GM19324 (cell line): ENCODE measurements at regions not wholly inside any gene's neighbourhood (a gene's known extent, or its start where the extent isn't known, plus 50 kb on each side); places are given as distances from the start of the nearest gene placed in this dataset.
"Not testable (repeated sequence)": the region's sequence is repeated elsewhere in the genome, so short reads cannot be mapped to it uniquely, and the experiment has no call there.

Experiments
- ATAC-seq: cut with Tn5 transposase; IDR thresholded peaks from one replicate; pipeline ENCODE4 v1.9.1; 2021; ENCODE audit warnings: mild to moderate bottlenecking, moderate library complexity; ENCODE audit not compliant: unreplicated experiment, low FRiP score

DNA sequence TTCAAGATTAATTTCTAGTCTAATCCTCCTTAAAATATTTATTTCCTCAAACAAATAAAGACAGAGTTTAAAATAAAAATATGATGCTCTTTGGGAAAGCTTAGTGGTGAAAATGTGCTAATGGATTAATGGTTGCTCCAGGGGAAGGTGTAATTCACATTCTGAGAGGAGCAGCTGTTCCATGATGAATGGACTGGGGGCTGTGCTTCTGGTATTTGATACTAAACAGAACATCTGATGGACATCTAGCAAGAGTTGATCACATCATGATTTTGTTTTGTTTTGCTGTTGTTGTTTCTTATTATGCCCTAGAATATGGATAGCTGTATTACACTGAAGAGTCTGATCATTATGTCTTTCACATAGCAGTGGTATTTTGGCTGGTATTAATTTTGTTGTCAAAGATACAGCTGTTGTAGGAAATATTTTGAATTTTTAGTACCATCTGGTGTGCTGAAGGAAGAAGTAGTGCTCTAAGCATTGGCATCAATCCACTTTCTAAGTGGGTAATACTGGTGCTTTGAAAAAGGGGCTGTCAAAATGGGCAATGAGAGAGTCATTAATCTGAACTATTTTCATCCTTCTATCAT lies 296.4 kb downstream of the ADAMTS20 start:
- no peak for ATAC-seq

DNA sequence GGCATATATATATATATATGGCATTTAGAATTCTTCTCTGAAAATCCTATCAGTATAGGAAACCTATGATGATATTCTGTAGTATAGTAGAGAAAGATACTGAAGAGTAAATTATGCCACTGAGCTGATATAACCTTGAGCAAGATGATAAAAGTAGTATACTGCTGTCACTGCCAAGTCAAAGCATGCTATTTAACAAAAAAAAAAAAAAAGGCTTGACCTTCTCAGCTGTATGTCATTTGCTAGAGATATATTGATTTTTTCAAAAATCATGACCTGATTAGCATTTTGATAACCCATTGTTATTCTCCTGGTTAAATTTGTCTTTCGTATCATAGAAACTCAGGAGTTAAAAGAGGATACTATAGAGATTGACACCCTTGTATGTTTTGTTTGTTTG lies 299.4 kb downstream of the ADAMTS20 start:
- ATAC-seq, result no peak

DNA sequence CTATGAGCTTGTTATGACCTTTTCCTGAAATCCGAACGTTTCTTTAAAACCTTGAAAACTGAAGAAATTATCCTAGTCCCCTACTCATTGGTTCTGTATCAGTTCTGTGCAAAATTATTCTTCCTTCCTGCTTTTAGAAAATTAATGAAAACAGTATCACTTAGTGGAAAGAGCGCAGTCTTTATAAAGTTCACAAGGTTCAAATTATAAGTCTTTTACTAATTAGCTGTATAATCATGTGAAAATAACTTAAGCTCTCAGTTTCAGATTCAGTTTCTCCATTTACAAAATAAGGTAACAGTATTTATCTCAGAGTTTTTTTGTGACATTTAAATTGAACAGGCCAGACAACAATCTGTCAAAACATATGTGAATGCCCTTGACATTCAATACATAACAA lies 306.1 kb downstream of the ADAMTS20 start:
- no peak for ATAC-seq

DNA sequence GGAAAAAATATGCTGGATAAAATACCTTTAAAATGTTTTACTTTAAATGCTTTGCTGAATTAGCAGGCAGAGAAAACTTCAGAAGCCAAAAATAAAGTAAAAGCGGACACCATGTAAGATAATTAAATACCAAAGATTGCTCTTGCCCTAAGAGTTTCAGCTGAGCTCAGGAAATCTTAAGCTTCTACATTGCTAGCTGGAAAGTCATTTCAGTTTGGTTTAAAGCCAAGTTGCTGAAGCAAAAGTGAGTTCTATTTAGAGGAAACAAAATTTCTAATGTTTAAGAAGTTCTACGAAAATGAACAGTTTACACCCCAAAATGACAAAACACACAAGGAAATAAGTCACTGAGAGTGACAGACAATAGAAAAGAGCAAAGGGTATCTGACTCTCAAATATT lies 310.0 kb downstream of the ADAMTS20 start:
- no peak for ATAC-seq

DNA sequence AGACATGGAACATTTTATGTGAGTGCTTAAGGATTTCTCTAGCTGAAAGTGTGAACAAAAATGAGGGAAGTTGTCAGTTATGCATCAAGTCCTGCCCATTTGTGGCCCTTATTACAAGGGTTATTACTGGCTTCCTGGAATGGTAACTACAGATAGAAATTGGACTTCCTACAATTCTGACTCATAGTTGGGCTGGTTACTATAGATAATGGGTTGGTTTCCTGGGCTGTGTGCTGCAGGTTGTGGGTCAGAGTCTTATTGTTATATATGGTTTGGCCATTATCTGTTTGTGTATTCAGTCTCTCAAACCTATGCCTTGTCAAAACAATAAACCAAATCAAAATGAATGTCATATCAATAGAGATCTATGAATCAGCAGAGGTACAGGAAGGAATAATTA lies 313.7 kb downstream of the ADAMTS20 start:
- no peak for ATAC-seq

DNA sequence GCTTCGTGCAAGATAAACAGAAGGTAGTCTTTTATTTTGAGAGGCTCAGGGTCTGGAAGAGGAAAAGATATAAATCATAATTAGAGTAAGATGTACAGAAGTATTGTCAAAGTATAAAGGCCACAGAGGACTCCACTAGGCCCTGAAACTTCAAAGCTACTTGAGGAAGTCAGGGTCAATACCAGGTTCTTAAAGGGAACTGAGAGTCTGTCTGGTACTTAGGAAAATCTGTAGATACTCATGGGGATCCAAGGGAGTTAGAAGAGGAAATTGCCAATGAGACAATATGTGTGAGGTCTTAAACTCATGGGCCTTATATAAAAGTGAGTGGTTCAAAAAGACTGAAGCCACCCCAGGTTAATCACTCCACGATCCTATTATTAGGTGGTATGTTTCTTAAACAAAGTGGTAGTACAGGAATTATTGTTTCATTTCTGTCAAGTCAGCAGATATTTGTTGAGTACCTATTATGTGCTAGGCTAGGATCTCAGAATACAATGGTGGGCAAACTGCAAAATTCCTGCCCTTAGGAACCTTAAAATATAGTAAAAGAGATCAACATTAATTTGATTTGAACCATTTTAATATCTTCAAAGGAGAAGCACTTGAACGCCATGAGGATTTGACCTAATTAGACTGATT lies 314.6 kb downstream of the ADAMTS20 start:
- no peak for ATAC-seq

DNA sequence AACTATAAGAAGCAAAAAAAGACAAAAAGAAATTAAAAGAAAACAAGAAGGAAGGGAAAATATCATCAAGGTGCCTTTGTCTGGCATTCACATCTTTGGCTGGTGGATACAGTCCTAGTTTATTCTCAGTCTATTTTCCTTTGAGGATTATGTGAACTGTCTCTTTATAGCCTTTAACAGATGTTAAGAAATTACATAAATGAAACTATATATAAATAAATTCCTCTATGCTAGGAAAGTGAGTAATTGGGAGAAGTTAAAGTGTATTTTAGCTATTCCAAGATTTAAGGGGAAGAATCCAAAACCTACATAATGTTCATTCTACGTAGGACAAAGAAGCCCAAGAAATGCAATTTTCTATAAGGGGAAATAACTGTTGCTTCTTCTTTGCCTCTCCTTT lies 316.3 kb downstream of the ADAMTS20 start:
- ATAC-seq, result no peak

DNA sequence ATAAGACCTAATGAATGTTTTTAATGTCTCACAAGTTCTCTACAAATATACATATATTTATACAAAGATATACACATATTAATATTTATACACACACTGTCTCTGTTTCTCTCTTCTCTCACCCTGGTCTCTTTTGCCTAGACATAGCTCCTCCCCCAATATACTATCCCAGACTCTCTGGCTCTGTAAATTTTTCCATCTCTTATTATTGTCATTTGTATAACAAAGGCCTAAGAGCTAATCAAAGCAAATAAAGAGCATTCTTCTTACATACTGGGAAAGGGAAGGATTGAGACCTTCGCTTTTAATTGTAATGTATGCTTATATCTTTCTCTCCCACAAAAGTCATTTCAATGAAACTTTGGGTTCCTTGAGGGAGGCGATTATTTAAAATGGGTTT lies 318.1 kb downstream of the ADAMTS20 start:
- ATAC-seq, result no peak

DNA sequence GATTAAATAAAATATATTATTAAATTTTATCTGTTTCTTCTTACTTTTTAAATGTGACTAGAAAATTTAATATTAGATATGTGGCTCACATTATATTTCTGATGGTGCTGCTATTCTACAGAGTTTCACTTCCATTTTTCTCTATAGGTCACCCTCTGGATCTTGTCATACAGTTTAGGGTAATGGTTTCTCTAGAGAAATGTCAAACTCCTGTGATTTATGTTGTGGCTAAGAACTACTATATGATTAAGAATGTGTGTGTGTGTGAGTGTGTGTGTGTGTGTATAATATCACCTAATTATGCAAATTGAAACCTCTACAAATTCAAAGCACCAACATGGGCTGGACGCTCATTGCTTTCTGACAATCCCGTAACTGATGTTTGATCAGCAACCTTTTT lies 325.9 kb downstream of the ADAMTS20 start:
- no peak for ATAC-seq

DNA sequence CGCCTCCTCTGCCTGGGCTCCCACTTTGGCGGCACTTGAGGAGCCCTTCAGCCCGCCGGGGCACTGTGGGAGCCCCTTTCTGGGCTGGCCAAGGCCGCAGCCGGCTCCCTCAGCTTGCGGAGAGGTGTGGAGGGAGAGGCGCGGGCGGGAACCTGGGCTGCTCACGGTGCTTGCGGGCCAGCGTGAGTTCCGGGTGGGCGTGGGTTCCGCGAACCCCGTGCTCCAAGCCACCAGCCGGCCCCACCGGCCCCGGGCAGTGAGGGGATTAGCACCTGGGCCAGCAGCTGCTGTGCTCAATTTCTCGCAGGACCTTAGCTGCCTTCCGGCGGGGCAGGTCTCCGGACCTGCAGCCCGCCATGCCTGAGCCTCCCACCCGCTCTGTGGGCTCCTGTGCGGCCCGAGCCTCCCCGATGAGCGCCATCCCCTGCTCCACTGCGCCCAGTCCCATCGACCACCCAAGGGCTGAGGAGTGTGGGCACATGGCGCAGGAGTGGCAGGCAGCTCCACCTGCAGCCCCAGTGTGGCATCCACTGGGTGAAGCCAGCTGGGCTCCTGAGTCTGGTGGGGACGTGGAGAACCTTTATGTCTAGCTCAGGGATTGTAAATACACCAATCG lies 327.7 kb downstream of the ADAMTS20 start:
- not testable (repeated sequence) for ATAC-seq

DNA sequence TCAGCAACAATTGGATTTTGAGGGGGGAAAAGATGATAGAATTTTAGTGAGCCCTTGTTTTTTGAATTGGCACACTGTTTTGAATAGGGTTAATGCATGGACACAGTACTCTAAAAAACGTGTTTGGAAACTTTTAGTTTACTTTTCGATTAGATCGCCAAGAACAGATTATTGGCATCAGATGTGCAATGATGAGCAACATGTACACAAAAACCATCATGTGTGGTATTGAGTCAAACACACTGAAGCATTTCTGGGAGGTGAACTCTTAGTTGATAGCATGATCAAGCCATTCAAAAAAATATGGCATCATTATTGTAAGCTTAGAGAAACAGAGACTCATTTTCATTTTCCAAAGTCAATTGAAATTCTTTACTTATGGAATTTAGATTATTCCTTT lies 329.2 kb downstream of the ADAMTS20 start:
- no peak for ATAC-seq

DNA sequence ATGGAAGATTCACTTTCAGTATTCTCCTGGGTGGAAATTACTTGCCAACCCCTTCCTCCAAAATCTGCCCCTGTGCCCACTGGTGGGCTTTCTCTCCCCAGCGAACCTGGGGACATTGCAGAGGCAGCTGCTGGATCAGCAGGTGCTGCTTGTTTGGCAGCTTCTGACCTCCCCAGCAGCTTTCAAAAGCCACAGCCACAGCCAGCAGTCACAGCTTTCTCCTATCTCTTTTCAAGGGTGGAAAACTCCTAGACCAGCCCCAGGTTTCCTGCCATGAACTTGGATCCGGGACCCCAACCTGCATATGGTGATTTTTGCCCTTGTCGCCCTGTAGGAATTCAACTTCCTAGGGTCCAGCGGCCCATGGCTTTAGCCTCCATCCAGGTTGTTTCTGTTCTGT lies 330.8 kb downstream of the ADAMTS20 start:
- no peak for ATAC-seq

DNA sequence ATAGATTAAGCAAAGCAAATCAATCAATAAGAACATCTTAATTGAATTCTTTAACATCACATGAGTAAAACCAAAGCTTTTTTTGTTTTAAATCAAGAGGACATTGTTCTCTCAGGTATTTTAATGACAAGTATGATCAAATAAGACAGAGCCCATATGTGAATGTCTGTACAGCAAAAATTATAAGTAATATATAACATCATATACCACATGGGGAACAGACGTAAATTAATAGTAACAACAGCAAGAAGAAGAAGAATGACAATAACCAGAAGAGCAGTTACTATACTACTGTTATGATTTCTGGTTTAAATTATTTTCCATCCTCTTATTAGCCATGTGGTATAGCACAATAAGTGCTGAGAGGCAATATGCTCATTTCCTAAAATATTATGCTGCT lies 335.5 kb downstream of the ADAMTS20 start:
- no peak for ATAC-seq

DNA sequence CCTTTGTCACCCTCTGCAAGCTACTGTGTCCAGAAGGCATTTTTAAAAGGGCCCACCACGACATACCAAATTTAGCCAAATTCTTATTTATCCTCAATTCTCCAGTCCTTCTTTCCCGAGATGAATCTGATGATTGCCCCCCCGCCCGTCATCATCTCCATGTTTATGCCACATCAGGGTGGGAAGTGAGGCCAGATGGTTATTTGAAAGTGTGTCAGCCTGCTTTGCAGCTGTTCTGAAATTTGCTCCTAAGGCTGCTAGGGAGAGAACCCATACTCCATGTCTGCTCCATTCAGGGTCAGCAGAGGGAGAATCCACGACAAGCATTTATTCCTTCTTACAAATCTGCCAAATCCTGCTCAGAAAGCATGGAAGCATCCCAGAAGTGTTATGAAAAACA lies 337.8 kb downstream of the ADAMTS20 start:
- ATAC-seq, result no peak

DNA sequence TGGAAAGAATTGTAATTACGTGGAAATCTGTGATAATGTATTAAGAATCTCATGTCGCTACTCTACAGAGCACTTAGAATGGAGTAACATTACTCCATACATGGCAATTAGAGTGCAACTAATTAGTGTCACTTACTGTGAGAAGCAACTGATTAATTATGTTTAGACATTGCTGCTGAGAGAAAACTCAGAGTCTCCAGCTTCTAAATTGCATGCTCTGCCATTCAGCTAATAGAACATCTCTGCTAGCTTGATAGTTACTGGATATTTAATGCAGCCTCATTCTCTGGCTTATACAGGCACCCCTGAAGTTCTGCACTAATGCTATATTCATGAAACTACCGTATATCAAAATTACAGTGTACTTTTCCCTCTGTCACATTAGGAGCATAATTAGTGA lies 338.4 kb downstream of the ADAMTS20 start:
- ATAC-seq, result no peak

DNA sequence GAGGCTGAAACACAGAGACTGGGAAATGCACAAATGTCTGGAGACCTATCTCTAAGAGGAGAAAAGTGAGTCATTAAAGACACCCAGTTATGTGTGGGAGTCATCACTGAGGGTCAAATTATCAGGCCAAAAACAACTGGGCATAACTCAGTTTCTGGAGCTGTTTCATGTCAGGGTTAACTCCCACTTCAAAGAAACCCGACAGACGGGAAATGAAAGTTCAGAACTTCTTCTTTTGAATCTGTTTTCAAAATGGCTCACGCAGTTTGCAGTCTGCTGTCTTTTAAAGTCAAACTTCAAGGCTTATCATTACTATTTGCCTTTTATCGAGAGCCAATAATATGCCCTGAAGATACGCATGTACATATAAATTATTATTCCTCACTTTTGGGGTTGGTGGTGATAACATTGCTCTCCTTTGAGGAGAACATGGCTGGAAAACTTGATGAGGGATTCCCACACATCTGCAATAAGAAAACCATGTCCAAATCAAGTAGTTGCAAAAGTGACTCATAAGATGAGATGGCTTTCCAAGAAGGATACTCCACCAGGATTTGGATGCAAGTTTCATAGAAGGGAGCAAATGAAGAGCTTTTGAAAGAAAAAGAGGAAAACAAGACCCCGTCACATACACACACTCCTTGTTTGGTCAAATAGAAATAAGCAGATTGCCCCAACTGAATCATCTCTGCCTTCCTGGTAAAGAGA lies 341.4 kb downstream of the ADAMTS20 start:
- ATAC-seq, result peak; percentile 70

DNA sequence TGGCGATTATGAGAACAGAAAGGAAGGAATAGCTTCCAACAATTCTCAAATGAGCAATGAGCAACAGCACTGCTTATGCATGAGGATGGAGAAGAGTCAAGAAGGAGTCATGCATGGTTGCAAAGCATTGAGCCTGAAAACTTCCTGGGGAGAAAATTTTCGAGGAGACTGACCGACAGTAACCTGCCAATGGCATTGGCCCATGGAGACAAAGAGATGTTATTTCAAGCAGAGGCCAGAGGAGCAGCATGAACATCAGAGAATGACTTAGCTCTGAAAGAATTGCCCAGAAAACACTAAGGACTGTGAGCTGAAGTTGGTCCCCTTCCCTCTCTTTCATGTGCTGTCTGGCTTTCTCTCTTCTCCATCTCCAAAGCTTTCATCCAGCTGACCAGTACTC lies 343.4 kb downstream of the ADAMTS20 start:
- no peak for ATAC-seq

DNA sequence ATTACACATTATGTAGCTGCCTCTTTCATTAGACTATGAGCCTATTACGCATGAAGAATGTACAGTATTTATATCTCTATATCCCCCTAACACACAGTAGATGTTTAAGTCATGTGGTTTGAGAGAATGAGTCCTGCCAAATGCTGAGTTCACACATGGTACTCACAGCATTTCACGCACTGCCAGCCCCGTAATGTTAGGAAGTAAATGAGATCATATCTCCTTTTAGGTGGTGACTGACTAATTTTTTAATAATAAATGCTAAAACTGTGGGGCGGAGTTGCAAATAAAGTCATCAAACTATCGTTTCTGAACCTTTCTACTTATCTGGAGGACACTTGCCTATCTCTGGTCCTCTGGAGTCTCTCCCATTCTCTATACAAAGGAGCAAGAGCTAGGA lies 343.8 kb downstream of the ADAMTS20 start:
- ATAC-seq, result no peak

DNA sequence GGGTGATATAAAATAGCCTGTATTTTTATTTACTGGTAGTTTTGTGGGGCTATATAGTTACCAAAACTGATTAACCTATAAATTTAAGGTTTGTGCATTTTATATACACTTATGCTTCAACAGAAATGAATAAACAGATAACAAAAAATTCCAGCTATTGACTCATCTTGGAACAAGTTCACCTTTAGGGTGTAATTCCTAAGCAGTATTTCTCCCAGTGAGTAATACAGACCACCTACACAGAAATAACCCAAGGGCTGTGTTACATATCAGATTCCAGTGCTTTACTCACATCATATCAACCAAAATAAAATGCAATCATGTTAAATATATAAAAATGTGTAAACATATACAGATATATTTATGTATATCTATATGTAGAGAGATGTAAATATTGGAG lies 345.6 kb downstream of the ADAMTS20 start:
- no peak for ATAC-seq

DNA sequence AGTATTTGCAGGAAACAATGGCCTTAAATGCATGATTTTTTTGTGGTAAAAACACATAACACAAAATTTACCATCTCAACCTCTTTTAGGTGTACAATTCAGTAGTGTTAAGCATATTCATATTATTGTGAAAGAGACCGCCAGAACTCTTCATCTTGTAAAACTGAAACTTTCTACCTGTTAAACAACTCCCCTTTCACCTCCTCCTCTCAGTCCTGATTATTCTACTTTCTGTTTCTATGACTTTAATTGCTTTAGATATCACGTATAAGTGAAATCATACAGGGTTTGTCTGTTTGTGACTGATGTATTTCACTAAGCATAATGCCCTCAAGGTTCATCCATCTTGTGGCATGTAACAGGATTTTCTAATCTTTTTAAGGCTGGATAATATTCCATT lies 353.4 kb downstream of the ADAMTS20 start:
- peak; percentile 46 for ATAC-seq

DNA sequence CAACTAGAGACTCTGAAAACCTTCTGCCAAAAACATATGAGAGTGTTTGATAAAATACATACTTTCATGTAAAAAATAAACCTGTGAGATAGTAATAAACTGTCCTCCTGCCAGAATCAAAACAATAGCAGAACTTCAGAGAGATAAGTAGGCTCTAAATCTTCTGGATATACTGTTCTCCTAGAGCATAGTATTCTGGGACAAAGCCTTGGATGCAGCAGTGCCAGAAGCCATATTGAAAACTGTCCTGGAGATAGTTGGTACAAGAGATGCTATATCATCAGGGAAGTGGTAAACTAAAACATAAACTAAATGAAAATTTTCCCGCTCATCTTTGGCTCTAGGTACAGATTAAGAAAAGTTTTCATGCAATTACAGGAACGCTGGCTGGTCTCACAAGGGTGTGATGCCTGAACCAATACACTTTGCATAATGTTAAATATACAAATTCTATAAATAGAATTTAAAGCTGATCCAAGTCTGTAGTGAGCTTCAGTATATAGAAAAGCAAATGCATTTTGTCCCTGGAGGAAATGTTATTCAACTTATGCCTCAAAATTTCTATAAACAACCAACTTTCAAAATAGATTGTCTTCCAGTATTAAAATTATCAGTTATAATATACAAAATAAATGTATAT lies 355.6 kb downstream of the ADAMTS20 start:
- no peak for ATAC-seq
